ENCODE measurements at regions not wholly inside any gene's neighbourhood (a gene's known extent, or its start where the extent isn't known, plus 50 kb on each side); places are given as distances from the start of the nearest gene placed in this dataset.

GRCh38 chr12:114918535-114919233 lies 234.7 kb upstream of the TBX3 start:
- no peak overlapping the region for H3K4me3 Mint-ChIP-seq
- no peak overlapping the region for H3K27ac Mint-ChIP-seq
- no peak for DNase-seq
- H3K36me3 Mint-ChIP-seq (ENCODE audit: low read depth) = peaks cover 9% of the 10 kb centered on the region
- H3K9me3 Mint-ChIP-seq = peaks cover 27% of the 10 kb centered on the region
- no peak for TF ChIP-seq CTCF (IDR thresholded peaks at IDR 0.05)
- H3K27me3 Mint-ChIP-seq (ENCODE audit: low read depth, poor library complexity) = peaks cover 15% of the 10 kb centered on the region
- peaks cover 64% of the 10 kb centered on the region for H3K4me1 Mint-ChIP-seq

- TF ChIP-seq CTCF (IDR thresholded peaks at IDR 0.05) = no peak
- no peak for DNase-seq
- no peak overlapping the region for H3K27ac Mint-ChIP-seq
- peaks cover 14% of the 10 kb centered on the region for H3K27me3 Mint-ChIP-seq (ENCODE audit: low read depth, poor library complexity)
- peaks cover 20% of the 10 kb centered on the region for H3K9me3 Mint-ChIP-seq
- peaks cover 64% of the 10 kb centered on the region for H3K4me1 Mint-ChIP-seq
- no peak overlapping the region for H3K4me3 Mint-ChIP-seq
- peaks cover 3% of the 10 kb centered on the region for H3K36me3 Mint-ChIP-seq (ENCODE audit: low read depth)
Measured at GRCh38 chr12:114917953-114918352, 234.0 kb upstream of the TBX3 start.

- Mint-ChIP-seq H3K27ac (no peak overlapping the region), H3K27me3 (ENCODE audit: low read depth, poor library complexity) (peaks cover 8% of the 10 kb centered on the region), H3K36me3 (ENCODE audit: low read depth) (peaks cover 3% of the 10 kb centered on the region), H3K9me3 (peaks cover 15% of the 10 kb centered on the region), H3K4me3 (no peak overlapping the region), H3K4me1 (peaks cover 64% of the 10 kb centered on the region)
- no peak for DNase-seq
- no peak for TF ChIP-seq CTCF (IDR thresholded peaks at IDR 0.05)
Measured at GRCh38 chr12:114917307-114917706, 233.3 kb upstream of the TBX3 start.

GRCh38 chr12:114916541-114916940 lies 232.6 kb upstream of the TBX3 start:
- DNase-seq = no peak
- Mint-ChIP-seq H3K4me1 (peaks cover 64% of the 10 kb centered on the region), H3K9me3 (peaks cover 8% of the 10 kb centered on the region), H3K27me3 (ENCODE audit: low read depth, poor library complexity) (peaks cover 8% of the 10 kb centered on the region), H3K27ac (no peak overlapping the region), H3K4me3 (peak overlapping the region; percentile 3), H3K36me3 (ENCODE audit: low read depth) (peaks cover 3% of the 10 kb centered on the region)
- TF ChIP-seq CTCF (IDR thresholded peaks at IDR 0.05) = no peak

- Mint-ChIP-seq H3K9me3 (peaks cover 7% of the 10 kb centered on the region), H3K27ac (no peak overlapping the region), H3K4me3 (peak overlapping the region; percentile 3), H3K27me3 (ENCODE audit: low read depth, poor library complexity) (peaks cover 8% of the 10 kb centered on the region), H3K36me3 (ENCODE audit: low read depth) (peaks cover 3% of the 10 kb centered on the region), H3K4me1 (peaks cover 64% of the 10 kb centered on the region)
- DNase-seq = no peak
- TF ChIP-seq CTCF (IDR thresholded peaks at IDR 0.05) = no peak
Measured at GRCh38 chr12:114916124-114916523, 232.1 kb upstream of the TBX3 start.

All from nephron progenitor cell (in vitro differentiated cells).